HepG2 (cell line): ENCODE measurements at regions not wholly inside any gene's neighbourhood (a gene's known extent, or its start where the extent isn't known, plus 50 kb on each side); places are given as distances from the start of the nearest gene placed in this dataset.
A peak's percentile ranks its signal among the peaks of the same experiment; 100 is the strongest.

ENCODE experiments used
- ATAC-seq: fragments of 200-7000 bp; cut with Tn5 transposase; 3 replicates; pipeline ENCODE4 v1.9.1; 2020; ENCODE audit warnings: mild to moderate bottlenecking, moderate library complexity
- BruUV-seq: library from RNA; stranded (reverse); fragments of 400-500 nt; replicated peaks from 2 replicates; lab custom pipeline; 2021; lab: Mats Ljungman, UMichigan
- CTCF ChIA-PET: fragments of 300-600 bp; formaldehyde crosslinking; extraction: SDS; loops from one replicate; lab custom pipeline; 2021; ENCODE audit warnings: low total read pairs, inconsistent platforms, low intra/inter-chr PET ratio; lab: Yijun Ruan, JAX
- POLR2A ChIA-PET: fragments of 350-600 bp; sonication (Branson Sonifier 250); formaldehyde crosslinking; loops from one replicate; lab custom pipeline; 2020; ENCODE audit warnings: antibody characterized with exemption, inconsistent platforms; lab: Yijun Ruan, JAX
- DNase-seq: peaks from one replicate; pipeline ENCODE4 v3.0.0-alpha.2; 2015; ENCODE audit warnings: low spot score
- FAIRE-seq: peaks from 3 replicates; lab custom pipeline; 2011; peaks lifted over from hg19 to GRCh38; lab: Jason Lieb, UNC
- H2AFZ ChIP-seq: one replicate; pipeline ENCODE4 v1.6.1; 2011; ENCODE audit warnings: low read length, inconsistent platforms
- H3K27ac ChIP-seq: fragments of 300-600 bp; 3 replicates; pipeline ENCODE4 v1.8.0; 2011; ENCODE audit warnings: mixed run types, mild to moderate bottlenecking, mixed read lengths, low read length, inconsistent platforms; ENCODE audit not compliant: insufficient read depth; ENCODE audit errors: extremely low read length
- H3K27me3 ChIP-seq, 2 experiments: fragments of 200-600 bp in 1 of 2; 2 replicates in 1 of 2; 3 replicates in 1 of 2; pipeline versions ENCODE4 v1.6.0 to v1.8.0; 2011; ENCODE audit warnings: low read length in 2 of 2, mild to moderate bottlenecking in 2 of 2, moderate library complexity in 2 of 2, inconsistent platforms in 1 of 2; ENCODE audit not compliant: insufficient read depth in 2 of 2, control insufficient read depth in 1 of 2
- H3K36me3 ChIP-seq, 2 experiments: fragments of 200-600 bp in 1 of 2; replicated peaks in 1 of 2; 2 replicates in 1 of 2; 3 replicates in 1 of 2; pipeline versions ENCODE4 v1.5.1 to v1.8.0; 2011; ENCODE audit warnings: low read length in 2 of 2, inconsistent platforms in 1 of 2; ENCODE audit not compliant: insufficient read depth in 2 of 2, control insufficient read depth in 1 of 2
- H3K4me1 ChIP-seq: 2 replicates; pipeline ENCODE4 v1.5.1; 2012; ENCODE audit warnings: low read length, inconsistent platforms; ENCODE audit not compliant: insufficient read depth
- H3K4me2 ChIP-seq: 2 replicates; pipeline ENCODE4 v1.6.0; 2011; ENCODE audit warnings: low read depth, low read length, inconsistent platforms
- H3K4me3 ChIP-seq, 3 experiments: fragments of 200-600 bp in 1 of 3; sonication (generic), shearing (Covaris generic) in 1 of 3; replicated peaks in 1 of 3; 2 replicates each; pipeline ENCODE4 v1.5.1; 2011 to 2016; ENCODE audit warnings: low read length in 3 of 3, inconsistent platforms in 2 of 3, low read depth in 2 of 3, mild to moderate bottlenecking in 2 of 3, control low read depth in 1 of 3, mixed read lengths in 1 of 3; ENCODE audit not compliant: insufficient read depth in 1 of 3
- H3K79me2 ChIP-seq: one replicate; pipeline ENCODE4 v1.6.1; 2011; ENCODE audit warnings: low read length, inconsistent platforms; ENCODE audit not compliant: insufficient read depth
- H3K9ac ChIP-seq: 2 replicates; pipeline ENCODE4 v1.6.0; 2011; ENCODE audit warnings: mild to moderate bottlenecking, low read depth, low read length, inconsistent platforms; ENCODE audit not compliant: insufficient read depth
- H3K9me3 ChIP-seq: 2 replicates; pipeline ENCODE4 v1.5.1; 2012; ENCODE audit warnings: mild to moderate bottlenecking, low read length
- H4K20me1 ChIP-seq: 2 replicates; pipeline ENCODE4 v1.6.0; 2011; ENCODE audit warnings: inconsistent platforms, mild to moderate bottlenecking, low read length, moderate library complexity; ENCODE audit not compliant: insufficient read depth
- HIVEP1 ChIP-seq: sonication (generic); formaldehyde crosslinking; IDR thresholded peaks from 2 replicates; pipeline ENCODE4 v1.4.0; 2020; ENCODE audit warnings: mild to moderate bottlenecking, missing genetic modification reagents
- IRF1 ChIP-seq: sonication (generic); formaldehyde crosslinking; IDR thresholded peaks from 2 replicates; pipeline ENCODE4 v1.4.0; 2020; ENCODE audit warnings: low read depth, mild to moderate bottlenecking, missing genetic modification reagents
- ZFP82 ChIP-seq: sonication (generic); formaldehyde crosslinking; IDR thresholded peaks from 2 replicates; pipeline ENCODE4 v1.5.1; 2020; ENCODE audit warnings: mild to moderate bottlenecking, missing genetic modification reagents, borderline replicate concordance
- ZNF136 ChIP-seq: sonication (generic); formaldehyde crosslinking; IDR thresholded peaks from 2 replicates; pipeline ENCODE4 v1.8.1; 2022; ENCODE audit warnings: low read depth, mild to moderate bottlenecking, moderate library complexity, missing genetic modification reagents
- ZNF629 ChIP-seq: sonication (generic); formaldehyde crosslinking; conservative IDR thresholded peaks from 2 replicates; pipeline ENCODE4 v1.5.0; 2020; ENCODE audit warnings: missing genetic modification reagents
- WGBS: methylation state at CpG from one replicate; pipeline ENCODE4 v1.1.6; 2017; ENCODE audit warnings: low lambda C conversion rate; 5-methylcytosine and 5-hydroxymethylcytosine counted together
- in situ Hi-C: cut with HindIII; loops from 2 replicates; pipeline ENCODE4 v1.10.0; 2017; ENCODE audit warnings: low pct_unique_long_range_greater_than_20kb; ENCODE audit not compliant: extremely low pct_ligation_motif_present
- intact Hi-C: fragments of 100-400 bp; cut with micrococcal nuclease; formaldehyde crosslinking; loops from one replicate; pipeline ENCODE4 v1.10.0; 2022; ENCODE audit not compliant: unreplicated experiment
- TF ChIP-seq, protein P1 (sequence below): sonication (generic); formaldehyde crosslinking; IDR thresholded peaks from 2 replicates; pipeline ENCODE4 v1.4.0; 2020; ENCODE audit warnings: missing genetic modification reagents, borderline replicate concordance
- TF ChIP-seq, protein P2 (sequence below): sonication (generic); formaldehyde crosslinking; IDR thresholded peaks from 2 replicates; pipeline ENCODE4 v1.4.0; 2020; ENCODE audit warnings: mild to moderate bottlenecking, missing genetic modification reagents

- in situ Hi-C loops: no loop called here
- DNase-seq: no peak
- TF ChIP-seq ZNF629 (peak; percentile 46), HIVEP1 (CRISPR knock-in tag) (no peak)
- Histone ChIP-seq H3K27ac (no peak overlapping the region), H3K4me2 (no peak overlapping the region), H3K79me2 (no peaks in the 10 kb centered on the region), H3K36me3 (no peaks in the 10 kb centered on the region), H3K4me3 (no peak overlapping the region), H2AFZ (no peak overlapping the region), H3K27me3 (peaks cover 0 to 36% of the 10 kb centered on the region in 2 experiments; a peak in 2 of 5 replicates), H4K20me1 (no peaks in the 10 kb centered on the region), H3K9ac (no peak overlapping the region), H3K4me1 (no peaks in the 10 kb centered on the region), H3K9me3 (no peaks in the 10 kb centered on the region)
- ChIA-PET POLR2A (no interaction called here), CTCF (no interaction called here)
- no peak for ATAC-seq
- WGBS: 15% methylated on average over 5 of the region's 14 CpGs
- intact Hi-C loops: no loop called here
- no peak for FAIRE-seq
- BruUV-seq: no TSS peak
Observed at GRCh38 chr14:104353221-104353920, 215.0 kb downstream of the KIF26A start.

DNA sequence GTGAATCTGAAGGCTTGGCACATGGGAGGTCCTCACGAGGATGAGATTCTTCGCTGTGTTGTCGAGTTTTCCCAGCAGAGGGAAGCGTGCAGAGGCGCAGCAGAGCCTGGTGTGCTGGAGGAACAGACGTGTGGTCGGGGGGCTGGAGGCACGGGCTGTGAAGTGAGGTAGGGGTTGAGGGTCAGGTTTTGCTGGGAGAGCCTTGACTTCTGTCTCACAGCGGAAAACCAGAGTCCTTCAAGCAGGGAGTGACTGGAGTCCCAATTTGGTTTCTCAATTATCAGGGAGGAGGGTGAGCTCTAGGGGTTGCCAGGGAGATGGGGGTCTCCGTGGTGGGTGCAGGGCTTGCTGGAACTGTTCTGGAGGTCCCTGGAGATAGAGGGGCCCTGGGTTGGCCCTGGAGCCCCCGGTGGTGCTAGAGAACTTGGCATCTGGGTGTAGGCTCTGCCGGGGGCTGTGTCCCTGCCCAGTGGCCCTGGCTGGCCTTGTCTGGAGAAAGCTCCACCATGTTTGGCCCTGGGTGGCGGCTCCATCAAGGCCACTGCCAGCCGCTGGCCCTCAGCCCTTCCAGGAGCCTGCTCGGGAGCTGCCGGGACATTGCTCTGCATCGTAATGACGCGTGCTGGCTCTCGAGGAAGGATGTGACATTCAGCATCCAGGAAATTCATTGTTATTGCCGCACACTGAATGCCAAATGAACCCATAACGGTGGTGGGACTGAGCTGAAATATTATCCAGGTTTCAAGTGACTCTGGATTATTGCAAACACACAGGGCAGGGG, 215.7 kb downstream of the KIF26A start:
- no peak overlapping the region for H3K9ac ChIP-seq
- DNase-seq (no peak), FAIRE-seq (no peak), ATAC-seq (no peak)
- intact Hi-C loops: no loop called here
- H3K27me3 ChIP-seq: peaks cover 2 to 36% of the 10 kb centered on the region in 2 experiments; a peak in 3 of 5 replicates
- no peak overlapping the region for H2AFZ ChIP-seq
- no peaks in the 10 kb centered on the region for H3K79me2 ChIP-seq
- H3K27ac ChIP-seq: no peak overlapping the region
- H3K4me2 ChIP-seq: no peak overlapping the region
- no peak overlapping the region for H3K4me3 ChIP-seq
- WGBS: 46% methylated on average over 17 of the region's 22 CpGs
- ChIA-PET CTCF (no interaction called here), POLR2A (no interaction called here)
- BruUV-seq: no TSS peak
- H4K20me1 ChIP-seq: no peaks in the 10 kb centered on the region
- H3K36me3 ChIP-seq: no peaks in the 10 kb centered on the region
- H3K4me1 ChIP-seq: no peaks in the 10 kb centered on the region
- no peaks in the 10 kb centered on the region for H3K9me3 ChIP-seq
- in situ Hi-C loops: no loop called here
- TF ChIP-seq, protein P1, sequence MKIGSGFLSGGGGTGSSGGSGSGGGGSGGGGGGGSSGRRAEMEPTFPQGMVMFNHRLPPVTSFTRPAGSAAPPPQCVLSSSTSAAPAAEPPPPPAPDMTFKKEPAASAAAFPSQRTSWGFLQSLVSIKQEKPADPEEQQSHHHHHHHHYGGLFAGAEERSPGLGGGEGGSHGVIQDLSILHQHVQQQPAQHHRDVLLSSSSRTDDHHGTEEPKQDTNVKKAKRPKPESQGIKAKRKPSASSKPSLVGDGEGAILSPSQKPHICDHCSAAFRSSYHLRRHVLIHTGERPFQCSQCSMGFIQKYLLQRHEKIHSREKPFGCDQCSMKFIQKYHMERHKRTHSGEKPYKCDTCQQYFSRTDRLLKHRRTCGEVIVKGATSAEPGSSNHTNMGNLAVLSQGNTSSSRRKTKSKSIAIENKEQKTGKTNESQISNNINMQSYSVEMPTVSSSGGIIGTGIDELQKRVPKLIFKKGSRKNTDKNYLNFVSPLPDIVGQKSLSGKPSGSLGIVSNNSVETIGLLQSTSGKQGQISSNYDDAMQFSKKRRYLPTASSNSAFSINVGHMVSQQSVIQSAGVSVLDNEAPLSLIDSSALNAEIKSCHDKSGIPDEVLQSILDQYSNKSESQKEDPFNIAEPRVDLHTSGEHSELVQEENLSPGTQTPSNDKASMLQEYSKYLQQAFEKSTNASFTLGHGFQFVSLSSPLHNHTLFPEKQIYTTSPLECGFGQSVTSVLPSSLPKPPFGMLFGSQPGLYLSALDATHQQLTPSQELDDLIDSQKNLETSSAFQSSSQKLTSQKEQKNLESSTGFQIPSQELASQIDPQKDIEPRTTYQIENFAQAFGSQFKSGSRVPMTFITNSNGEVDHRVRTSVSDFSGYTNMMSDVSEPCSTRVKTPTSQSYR (CRISPR knock-in tag): no peak
- no peak for TF ChIP-seq IRF1
- TF ChIP-seq, protein P2, sequence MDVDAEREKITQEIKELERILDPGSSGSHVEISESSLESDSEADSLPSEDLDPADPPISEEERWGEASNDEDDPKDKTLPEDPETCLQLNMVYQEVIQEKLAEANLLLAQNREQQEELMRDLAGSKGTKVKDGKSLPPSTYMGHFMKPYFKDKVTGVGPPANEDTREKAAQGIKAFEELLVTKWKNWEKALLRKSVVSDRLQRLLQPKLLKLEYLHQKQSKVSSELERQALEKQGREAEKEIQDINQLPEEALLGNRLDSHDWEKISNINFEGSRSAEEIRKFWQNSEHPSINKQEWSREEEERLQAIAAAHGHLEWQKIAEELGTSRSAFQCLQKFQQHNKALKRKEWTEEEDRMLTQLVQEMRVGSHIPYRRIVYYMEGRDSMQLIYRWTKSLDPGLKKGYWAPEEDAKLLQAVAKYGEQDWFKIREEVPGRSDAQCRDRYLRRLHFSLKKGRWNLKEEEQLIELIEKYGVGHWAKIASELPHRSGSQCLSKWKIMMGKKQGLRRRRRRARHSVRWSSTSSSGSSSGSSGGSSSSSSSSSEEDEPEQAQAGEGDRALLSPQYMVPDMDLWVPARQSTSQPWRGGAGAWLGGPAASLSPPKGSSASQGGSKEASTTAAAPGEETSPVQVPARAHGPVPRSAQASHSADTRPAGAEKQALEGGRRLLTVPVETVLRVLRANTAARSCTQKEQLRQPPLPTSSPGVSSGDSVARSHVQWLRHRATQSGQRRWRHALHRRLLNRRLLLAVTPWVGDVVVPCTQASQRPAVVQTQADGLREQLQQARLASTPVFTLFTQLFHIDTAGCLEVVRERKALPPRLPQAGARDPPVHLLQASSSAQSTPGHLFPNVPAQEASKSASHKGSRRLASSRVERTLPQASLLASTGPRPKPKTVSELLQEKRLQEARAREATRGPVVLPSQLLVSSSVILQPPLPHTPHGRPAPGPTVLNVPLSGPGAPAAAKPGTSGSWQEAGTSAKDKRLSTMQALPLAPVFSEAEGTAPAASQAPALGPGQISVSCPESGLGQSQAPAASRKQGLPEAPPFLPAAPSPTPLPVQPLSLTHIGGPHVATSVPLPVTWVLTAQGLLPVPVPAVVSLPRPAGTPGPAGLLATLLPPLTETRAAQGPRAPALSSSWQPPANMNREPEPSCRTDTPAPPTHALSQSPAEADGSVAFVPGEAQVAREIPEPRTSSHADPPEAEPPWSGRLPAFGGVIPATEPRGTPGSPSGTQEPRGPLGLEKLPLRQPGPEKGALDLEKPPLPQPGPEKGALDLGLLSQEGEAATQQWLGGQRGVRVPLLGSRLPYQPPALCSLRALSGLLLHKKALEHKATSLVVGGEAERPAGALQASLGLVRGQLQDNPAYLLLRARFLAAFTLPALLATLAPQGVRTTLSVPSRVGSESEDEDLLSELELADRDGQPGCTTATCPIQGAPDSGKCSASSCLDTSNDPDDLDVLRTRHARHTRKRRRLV (CRISPR knock-in tag): no peak
- no peak for TF ChIP-seq ZNF136
- TF ChIP-seq ZFP82: no peak
